MM.1S (cell line): ENCODE measurements at regions not wholly inside any gene's neighbourhood (a gene's known extent, or its start where the extent isn't known, plus 50 kb on each side); places are given as distances from the start of the nearest gene placed in this dataset.

Source experiments
- DNase-seq: peaks from one replicate; pipeline ENCODE4 v3.0.0-alpha.2; 2015
- H2AFZ ChIP-seq: fragments of 300-600 bp; sonication (generic); 2 replicates; pipeline ENCODE4 v1.6.0; 2016; ENCODE audit warnings: antibody characterized with exemption, low read length
- H3F3A ChIP-seq: fragments of 300-600 bp; sonication (generic); 2 replicates; pipeline ENCODE4 v1.6.1; 2016; ENCODE audit warnings: mild to moderate bottlenecking, antibody characterized with exemption, low read length, moderate library complexity, mixed read lengths; ENCODE audit not compliant: insufficient read depth
- H3K27ac ChIP-seq: fragments of 300-600 bp; sonication (generic); 2 replicates; pipeline ENCODE4 v1.5.1; 2016; ENCODE audit warnings: mild to moderate bottlenecking, low read length
- H3K27me3 ChIP-seq: fragments of 300-600 bp; sonication (generic); replicated peaks from 2 replicates; pipeline ENCODE4 v1.6.0; 2016; ENCODE audit warnings: low read length; ENCODE audit not compliant: insufficient read depth
- H3K36me3 ChIP-seq: fragments of 300-600 bp; sonication (generic); replicated peaks from 2 replicates; pipeline ENCODE4 v1.6.1; 2016; ENCODE audit warnings: mild to moderate bottlenecking, low read length, mixed read lengths; ENCODE audit not compliant: insufficient read depth
- H3K4me1 ChIP-seq: fragments of 300-600 bp; sonication (generic); 2 replicates; pipeline ENCODE4 v1.6.1; 2016; ENCODE audit warnings: low read length, mixed read lengths
- H3K4me2 ChIP-seq: fragments of 300-600 bp; sonication (generic); 2 replicates; pipeline ENCODE4 v1.6.0; 2016; ENCODE audit warnings: low read depth, low read length
- H3K4me3 ChIP-seq: fragments of 300-600 bp; sonication (generic); 2 replicates; pipeline ENCODE4 v1.5.1; 2016; ENCODE audit warnings: low read length, mixed read lengths
- H3K79me2 ChIP-seq: fragments of 300-600 bp; sonication (generic); 2 replicates; pipeline ENCODE4 v1.6.1; 2016; ENCODE audit warnings: mixed run types, low read length, mixed read lengths
- H3K9ac ChIP-seq: fragments of 300-600 bp; sonication (generic); 2 replicates; pipeline ENCODE4 v1.6.1; 2016; ENCODE audit warnings: low read length, mixed read lengths
- H3K9me2 ChIP-seq: fragments of 300-600 bp; sonication (generic); replicated peaks from 2 replicates; pipeline ENCODE4 v1.6.1; 2016; ENCODE audit warnings: mild to moderate bottlenecking, low read length, mixed read lengths; ENCODE audit not compliant: insufficient read depth
- H3K9me3 ChIP-seq: fragments of 300-600 bp; sonication (generic); replicated peaks from 2 replicates; pipeline ENCODE4 v1.6.1; 2016; ENCODE audit warnings: mild to moderate bottlenecking, low read length, mixed read lengths; ENCODE audit not compliant: insufficient read depth
- H4K20me1 ChIP-seq: fragments of 300-600 bp; sonication (generic); 2 replicates; pipeline ENCODE4 v1.6.1; 2016; ENCODE audit warnings: mild to moderate bottlenecking, low read length, moderate library complexity, mixed read lengths; ENCODE audit not compliant: insufficient read depth
- EZH2 ChIP-seq: fragments of 300-600 bp; sonication (generic); optimal IDR thresholded peaks from 2 replicates; pipeline ENCODE3; 2017; ENCODE audit warnings: low read depth, mild to moderate bottlenecking, antibody characterized with exemption, low read length, mixed read lengths
- EZH2phosphoT487 ChIP-seq: fragments of 300-600 bp; sonication (generic); IDR thresholded peaks from 2 replicates; pipeline ENCODE4 v1.6.1; 2018; ENCODE audit warnings: antibody characterized with exemption, low read length
- TF ChIP-seq, protein P1 (sequence below): fragments of 300-600 bp; sonication (generic); IDR thresholded peaks from 2 replicates; pipeline ENCODE4 v1.5.1; 2016; ENCODE audit warnings: antibody characterized with exemption, low read length, mixed read lengths

GRCh38 chr17:79164408-79164807, 89.8 kb downstream of the ENGASE start:
- Histone ChIP-seq H3K9me3 (no peaks in the 10 kb centered on the region), H3K9me2 (no peaks in the 10 kb centered on the region), H3K4me2 (no peak overlapping the region), H3K36me3 (no peaks in the 10 kb centered on the region), H3K4me3 (no peak overlapping the region), H4K20me1 (no peaks in the 10 kb centered on the region), H3K27me3 (peaks cover 99% of the 10 kb centered on the region), H3K9ac (no peak overlapping the region), H3K4me1 (no peaks in the 10 kb centered on the region), H3F3A (no peaks in the 10 kb centered on the region), H3K79me2 (no peaks in the 10 kb centered on the region), H2AFZ (no peak overlapping the region), H3K27ac (no peak overlapping the region)
- TF ChIP-seq EZH2: no peak
- TF ChIP-seq, protein P1, sequence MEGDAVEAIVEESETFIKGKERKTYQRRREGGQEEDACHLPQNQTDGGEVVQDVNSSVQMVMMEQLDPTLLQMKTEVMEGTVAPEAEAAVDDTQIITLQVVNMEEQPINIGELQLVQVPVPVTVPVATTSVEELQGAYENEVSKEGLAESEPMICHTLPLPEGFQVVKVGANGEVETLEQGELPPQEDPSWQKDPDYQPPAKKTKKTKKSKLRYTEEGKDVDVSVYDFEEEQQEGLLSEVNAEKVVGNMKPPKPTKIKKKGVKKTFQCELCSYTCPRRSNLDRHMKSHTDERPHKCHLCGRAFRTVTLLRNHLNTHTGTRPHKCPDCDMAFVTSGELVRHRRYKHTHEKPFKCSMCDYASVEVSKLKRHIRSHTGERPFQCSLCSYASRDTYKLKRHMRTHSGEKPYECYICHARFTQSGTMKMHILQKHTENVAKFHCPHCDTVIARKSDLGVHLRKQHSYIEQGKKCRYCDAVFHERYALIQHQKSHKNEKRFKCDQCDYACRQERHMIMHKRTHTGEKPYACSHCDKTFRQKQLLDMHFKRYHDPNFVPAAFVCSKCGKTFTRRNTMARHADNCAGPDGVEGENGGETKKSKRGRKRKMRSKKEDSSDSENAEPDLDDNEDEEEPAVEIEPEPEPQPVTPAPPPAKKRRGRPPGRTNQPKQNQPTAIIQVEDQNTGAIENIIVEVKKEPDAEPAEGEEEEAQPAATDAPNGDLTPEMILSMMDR: no peak
- TF ChIP-seq EZH2phosphoT487: no peak
- DNase-seq: no peak

- Histone ChIP-seq H3K9ac (no peak overlapping the region), H2AFZ (no peak overlapping the region), H3K27me3 (peaks cover 99% of the 10 kb centered on the region), H3F3A (no peaks in the 10 kb centered on the region), H3K4me3 (no peak overlapping the region), H3K9me2 (no peaks in the 10 kb centered on the region), H3K4me2 (no peak overlapping the region), H4K20me1 (no peaks in the 10 kb centered on the region), H3K36me3 (no peaks in the 10 kb centered on the region), H3K4me1 (no peaks in the 10 kb centered on the region), H3K27ac (no peak overlapping the region), H3K9me3 (no peaks in the 10 kb centered on the region), H3K79me2 (no peaks in the 10 kb centered on the region)
- TF ChIP-seq EZH2phosphoT487 (no peak), EZH2 (no peak)
- TF ChIP-seq, protein P1: no peak
- no peak for DNase-seq
Observed at GRCh38 chr17:79163071-79163470, 88.4 kb downstream of the ENGASE start.

DNA sequence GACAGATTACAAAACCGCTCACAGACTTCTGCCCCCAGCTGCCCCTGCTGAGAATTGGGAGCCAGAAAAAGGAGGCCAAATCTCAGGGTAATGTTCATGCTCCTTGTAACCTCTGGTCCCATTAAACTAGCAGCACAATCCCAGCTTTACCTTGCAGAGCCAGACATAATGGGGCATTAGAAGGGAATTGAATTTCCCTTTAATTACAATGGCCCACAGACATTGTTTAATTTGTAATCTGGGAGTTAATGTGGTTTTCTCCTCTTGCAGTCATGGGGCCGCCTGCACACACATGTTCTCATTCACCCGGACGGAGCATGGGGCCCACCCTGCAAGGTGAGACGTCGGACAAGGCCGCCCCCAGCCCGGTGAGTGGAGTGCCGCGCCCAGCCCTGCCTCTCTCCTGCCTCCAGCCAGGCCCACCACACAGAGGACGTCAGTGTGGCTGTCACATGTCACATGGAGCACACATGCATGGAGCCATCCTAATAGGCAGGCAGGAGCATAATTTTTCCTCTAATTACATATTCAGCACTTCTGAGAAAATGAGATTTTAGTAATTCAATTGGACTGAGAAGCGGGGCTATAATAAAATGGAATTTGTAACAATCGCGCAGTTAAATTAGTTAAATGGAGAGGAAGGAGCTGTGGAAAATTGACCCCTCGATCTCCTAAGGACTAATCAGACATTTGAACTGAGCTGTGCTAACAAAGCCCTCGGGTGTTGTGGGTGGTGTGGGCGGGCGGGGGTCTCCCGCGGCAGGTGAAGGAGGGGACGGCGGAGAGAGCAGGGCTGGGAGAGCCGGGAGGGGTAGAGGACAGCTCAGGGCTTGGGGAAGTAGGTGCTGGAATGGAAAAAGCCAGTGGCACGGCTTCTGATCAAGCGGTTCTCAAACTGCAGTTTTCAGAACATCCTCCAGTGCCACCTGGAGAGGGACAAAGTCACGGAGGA, 87.7 kb downstream of the ENGASE start:
- Histone ChIP-seq H3K36me3 (no peaks in the 10 kb centered on the region), H3K9me2 (no peaks in the 10 kb centered on the region), H3K9ac (no peak overlapping the region), H3F3A (no peaks in the 10 kb centered on the region), H3K27me3 (peaks cover 99% of the 10 kb centered on the region), H3K4me1 (no peaks in the 10 kb centered on the region), H3K4me2 (no peak overlapping the region), H3K27ac (no peak overlapping the region), H3K79me2 (no peaks in the 10 kb centered on the region), H4K20me1 (no peaks in the 10 kb centered on the region), H2AFZ (no peak overlapping the region), H3K9me3 (no peaks in the 10 kb centered on the region), H3K4me3 (no peak overlapping the region)
- DNase-seq: no peak
- peak; percentile 70 for TF ChIP-seq EZH2
- TF ChIP-seq, protein P1: no peak
